IMR-90 (cell line): ENCODE measurements at regions not wholly inside any gene's neighbourhood (a gene's known extent, or its start where the extent isn't known, plus 50 kb on each side); places are given as distances from the start of the nearest gene placed in this dataset.

Experiments used
- ATAC-seq: fragments of 200-7000 bp; cut with Tn5 transposase; 2 replicates; pipeline ENCODE4 v1.9.1; 2020; ENCODE audit warnings: low read depth, mild to moderate bottlenecking, moderate library complexity
- BruUV-seq: library from RNA; stranded (reverse); fragments of 400-500 nt; replicated peaks from 2 replicates; lab custom pipeline; 2021; lab: Mats Ljungman, UMichigan
- CTCF ChIA-PET: fragments of 300-600 bp; formaldehyde crosslinking; extraction: SDS; loops from one replicate; lab custom pipeline; 2021; ENCODE audit warnings: antibody characterized with exemption; lab: Yijun Ruan, JAX
- POLR2A ChIA-PET: fragments of 300-600 bp; sonication (Branson Sonifier 250); formaldehyde crosslinking; loops from one replicate; lab custom pipeline; 2022; ENCODE audit warnings: antibody characterized with exemption; ENCODE audit not compliant: unreplicated experiment; lab: Charles Lee
- DNase-seq: peaks from one replicate; pipeline ENCODE4 v3.0.0; 2013
- H2AFZ ChIP-seq: replicated peaks from 2 replicates; pipeline ENCODE3; 2013; ENCODE audit warnings: low read length, mild to moderate bottlenecking; ENCODE audit not compliant: poor library complexity
- H2AK5ac ChIP-seq: 2 replicates; pipeline ENCODE4 v1.6.1; 2013; ENCODE audit warnings: low read depth, low read length, inconsistent platforms
- H2AK9ac ChIP-seq: replicated peaks from 2 replicates; pipeline ENCODE3; 2013; ENCODE audit warnings: mild to moderate bottlenecking, low read depth, low read length, moderate library complexity; ENCODE audit not compliant: poor library complexity
- H2BK120ac ChIP-seq: 2 replicates; pipeline ENCODE4 v1.6.1; 2013; ENCODE audit warnings: low read depth, low read length, inconsistent platforms
- H2BK15ac ChIP-seq: 3 replicates; pipeline ENCODE4 v1.6.1; 2013; ENCODE audit warnings: low read depth, low read length, inconsistent platforms
- H2BK20ac ChIP-seq: 2 replicates; pipeline ENCODE4 v1.6.1; 2013; ENCODE audit warnings: low read depth, mild to moderate bottlenecking, inconsistent platforms, low read length, moderate library complexity
- H2BK5ac ChIP-seq: 2 replicates; pipeline ENCODE4 v1.6.1; 2013; ENCODE audit warnings: mild to moderate bottlenecking, low read depth, low read length, inconsistent platforms; ENCODE audit not compliant: poor library complexity, severe bottlenecking
- H3K14ac ChIP-seq: replicated peaks from 2 replicates; pipeline ENCODE4 v1.6.1; 2013; ENCODE audit warnings: low read depth, low read length, inconsistent platforms
- H3K18ac ChIP-seq: 2 replicates; pipeline ENCODE4 v1.6.1; 2013; ENCODE audit warnings: low read depth, low read length, control low read depth
- H3K23ac ChIP-seq: 2 replicates; pipeline ENCODE4 v1.6.1; 2013; ENCODE audit warnings: low read depth, low read length, inconsistent platforms
- H3K27ac ChIP-seq: 2 replicates; pipeline ENCODE4 v1.5.1; 2013; ENCODE audit warnings: mild to moderate bottlenecking, control low read depth, low read length; ENCODE audit not compliant: insufficient read depth
- H3K27me3 ChIP-seq: 2 replicates; pipeline ENCODE4 v1.6.1; 2013; ENCODE audit warnings: low read length; ENCODE audit not compliant: control insufficient read depth, insufficient read depth
- H3K36me3 ChIP-seq: 2 replicates; pipeline ENCODE4 v1.6.1; 2013; ENCODE audit warnings: low read length, mixed read lengths; ENCODE audit not compliant: control insufficient read depth, insufficient read depth
- H3K4ac ChIP-seq: 2 replicates; pipeline ENCODE4 v1.6.1; 2013; ENCODE audit warnings: low read depth, low read length, inconsistent platforms
- H3K4me1 ChIP-seq: 2 replicates; pipeline ENCODE4 v1.6.1; 2013; ENCODE audit warnings: low read length, mixed read lengths; ENCODE audit not compliant: control insufficient read depth, insufficient read depth
- H3K4me2 ChIP-seq: 2 replicates; pipeline ENCODE4 v1.6.1; 2013; ENCODE audit warnings: low read depth, mild to moderate bottlenecking, control low read depth, low read length, moderate library complexity
- H3K4me3 ChIP-seq: 2 replicates; pipeline ENCODE4 v1.5.1; 2013; ENCODE audit warnings: low read depth, mild to moderate bottlenecking, control low read depth, low read length, moderate library complexity; ENCODE audit not compliant: insufficient read depth
- H3K56ac ChIP-seq: 2 replicates; pipeline ENCODE4 v1.6.1; 2013; ENCODE audit warnings: low read length, inconsistent platforms; ENCODE audit not compliant: insufficient read depth; ENCODE audit errors: extremely low read depth
- H3K79me1 ChIP-seq, 2 experiments: 2 replicates each; pipeline ENCODE4 v1.6.1; 2013; ENCODE audit warnings: low read length in 2 of 2, inconsistent platforms in 1 of 2, low read depth in 1 of 2
- H3K9ac ChIP-seq: 2 replicates; pipeline ENCODE4 v1.6.1; 2013; ENCODE audit warnings: low read depth, low read length, control low read depth
- H3K9me1 ChIP-seq: 2 replicates; pipeline ENCODE4 v1.6.1; 2013; ENCODE audit warnings: low read length, inconsistent platforms; ENCODE audit not compliant: insufficient read depth
- H3K9me3 ChIP-seq: 2 replicates; pipeline ENCODE4 v1.6.1; 2013; ENCODE audit warnings: low read length; ENCODE audit not compliant: control insufficient read depth, insufficient read depth
- H4K20me1 ChIP-seq: 2 replicates; pipeline ENCODE4 v1.6.1; 2013; ENCODE audit warnings: low read length, inconsistent platforms; ENCODE audit not compliant: insufficient read depth
- H4K5ac ChIP-seq: 2 replicates; pipeline ENCODE4 v1.6.1; 2013; ENCODE audit warnings: mild to moderate bottlenecking, low read depth, low read length, control low read depth
- H4K8ac ChIP-seq, 2 experiments: 2 replicates each; pipeline ENCODE4 v1.6.1; 2013; ENCODE audit warnings: low read depth in 2 of 2, low read length in 2 of 2, control low read depth in 1 of 2, inconsistent platforms in 1 of 2
- H4K91ac ChIP-seq: 2 replicates; pipeline ENCODE4 v1.6.1; 2013; ENCODE audit warnings: low read depth, low read length, inconsistent platforms; ENCODE audit not compliant: insufficient read depth
- BHLHE40 ChIP-seq: fragments of 150-350 bp; IDR thresholded peaks from 2 replicates; pipeline ENCODE4 v1.6.1; 2016; ENCODE audit warnings: mild to moderate bottlenecking, low read depth, low read length
- CEBPB ChIP-seq: IDR thresholded peaks from 2 replicates; pipeline ENCODE4 v1.6.1; 2012; ENCODE audit warnings: low read depth, low read length, improper control_type of control experiment
- CTCF ChIP-seq: conservative IDR thresholded peaks from 2 replicates; pipeline ENCODE4 v1.5.1; 2012; ENCODE audit warnings: mild to moderate bottlenecking, low read depth, low read length, improper control_type of control experiment
- FOS ChIP-seq: fragments of 150-350 bp; IDR thresholded peaks from 2 replicates; pipeline ENCODE4 v1.6.1; 2016; ENCODE audit warnings: low read depth, low read length
- MAZ ChIP-seq: IDR thresholded peaks from 2 replicates; pipeline ENCODE4 v1.6.1; 2012; ENCODE audit warnings: low read depth, mild to moderate bottlenecking, low read length, improper control_type of control experiment, moderate library complexity, borderline replicate concordance
- MXI1 ChIP-seq: IDR thresholded peaks from 2 replicates; pipeline ENCODE4 v1.6.1; 2012; ENCODE audit warnings: low read depth, mild to moderate bottlenecking, low read length, moderate library complexity, borderline replicate concordance
- POLR2A ChIP-seq: IDR thresholded peaks from 2 replicates; pipeline ENCODE4 v1.6.1; 2012; ENCODE audit warnings: mild to moderate bottlenecking, low read depth, low read length
- RAD21 ChIP-seq: IDR thresholded peaks from 2 replicates; pipeline ENCODE4 v1.6.1; 2012; ENCODE audit warnings: low read length, improper control_type of control experiment
- SMC3 ChIP-seq: fragments of 150-350 bp; IDR thresholded peaks from 2 replicates; pipeline ENCODE4 v1.6.1; 2016; ENCODE audit warnings: low read depth, mild to moderate bottlenecking, antibody characterized with exemption, low read length, moderate library complexity
- USF2 ChIP-seq: fragments of 150-350 bp; IDR thresholded peaks from 2 replicates; pipeline ENCODE4 v1.6.1; 2017; ENCODE audit warnings: mild to moderate bottlenecking, antibody characterized with exemption, low read length, low read depth
- WGBS, 2 experiments: methylation state at CpG; one replicate each; pipeline versions ENCODE4 v1.1.5 to v1.1.7; 2013; ENCODE audit warnings: missing lambda C conversion rate in 2 of 2; ENCODE audit not compliant: insufficient read length in 1 of 2; ENCODE audit errors: extremely low coverage in 2 of 2; 5-methylcytosine and 5-hydroxymethylcytosine counted together
- dilution Hi-C: fragments of 300-500 bp; cut with HindIII; formaldehyde crosslinking; loops from one replicate; pipeline ENCODE4 v1.14.3; 2018; ENCODE audit warnings: low sequenced_read_pairs; ENCODE audit not compliant: unreplicated experiment
- in situ Hi-C: fragments of 300-500 bp; cut with MboI; formaldehyde crosslinking; loops from 3 replicates; pipeline ENCODE4 v1.14.3; 2019; ENCODE audit warnings: low sequenced_read_pairs, inconsistent platforms, mixed read lengths
- intact Hi-C: fragments of 100-400 bp; cut with micrococcal nuclease; formaldehyde crosslinking; loops from 2 replicates; pipeline ENCODE4 v1.10.0; 2022

- no TSS peak for BruUV-seq
- intact Hi-C loops = no loop called here
Measured at GRCh38 chr1:11400567-11400966, 78.4 kb upstream of the DISP3 start.

More at GRCh38 chr1:11400567-11400966, 78.4 kb upstream of the DISP3 start:
- no peak overlapping the region for H2AK5ac ChIP-seq
- no peak overlapping the region for H3K9ac ChIP-seq
- H4K91ac ChIP-seq = no peak overlapping the region
- WGBS, 2 experiments = 38% methylated on average over 3 of the region's 7 CpGs; no CpG with 5 or more reads in 1 of the 2 experiments
- H3K4me3 ChIP-seq = no peak overlapping the region
- no peaks in the 10 kb centered on the region for H3K36me3 ChIP-seq
- ATAC-seq (no peak), DNase-seq (no peak)
- H3K4me1 ChIP-seq = no peaks in the 10 kb centered on the region
- H3K14ac ChIP-seq = no peak overlapping the region
- no peak overlapping the region for H2BK15ac ChIP-seq
- H4K5ac ChIP-seq = no peak overlapping the region
- H3K18ac ChIP-seq = no peak overlapping the region
- no peak overlapping the region for H3K56ac ChIP-seq
- H2BK120ac ChIP-seq = no peak overlapping the region
- H2AK9ac ChIP-seq = no peak overlapping the region
- H2BK20ac ChIP-seq = no peak overlapping the region
- in situ Hi-C loops (no loop called here), dilution Hi-C loops (no loop called here)
- TF ChIP-seq BHLHE40 = no peak
- TF ChIP-seq CTCF = no peak
- TF ChIP-seq MXI1 = no peak
- no peak for TF ChIP-seq RAD21
- no peak for TF ChIP-seq USF2
- no peak for TF ChIP-seq CEBPB
- no peak for TF ChIP-seq FOS
- no peak for TF ChIP-seq SMC3
- TF ChIP-seq POLR2A = no peak
- TF ChIP-seq MAZ = no peak
- H3K23ac ChIP-seq = no peak overlapping the region
- H3K27me3 ChIP-seq = peaks cover 10% of the 10 kb centered on the region; the same call in 1 of the 2 replicates
- H4K20me1 ChIP-seq = no peaks in the 10 kb centered on the region
- ChIA-PET CTCF (no interaction called here), POLR2A (no interaction called here)
- H2AFZ ChIP-seq = no peak overlapping the region
- H4K8ac ChIP-seq = no peak overlapping the region
- no peaks in the 10 kb centered on the region for H3K9me3 ChIP-seq
- no peaks in the 10 kb centered on the region for H3K9me1 ChIP-seq
- no peak overlapping the region for H3K27ac ChIP-seq
- no peaks in the 10 kb centered on the region for H3K79me1 ChIP-seq
- no peak overlapping the region for H3K4me2 ChIP-seq
- H3K4ac ChIP-seq = no peak overlapping the region
- H2BK5ac ChIP-seq = no peak overlapping the region
